ENCODE measurements at regions not wholly inside any gene's neighbourhood (a gene's known extent, or its start where the extent isn't known, plus 50 kb on each side); places are given as distances from the start of the nearest gene placed in this dataset.

DNA sequence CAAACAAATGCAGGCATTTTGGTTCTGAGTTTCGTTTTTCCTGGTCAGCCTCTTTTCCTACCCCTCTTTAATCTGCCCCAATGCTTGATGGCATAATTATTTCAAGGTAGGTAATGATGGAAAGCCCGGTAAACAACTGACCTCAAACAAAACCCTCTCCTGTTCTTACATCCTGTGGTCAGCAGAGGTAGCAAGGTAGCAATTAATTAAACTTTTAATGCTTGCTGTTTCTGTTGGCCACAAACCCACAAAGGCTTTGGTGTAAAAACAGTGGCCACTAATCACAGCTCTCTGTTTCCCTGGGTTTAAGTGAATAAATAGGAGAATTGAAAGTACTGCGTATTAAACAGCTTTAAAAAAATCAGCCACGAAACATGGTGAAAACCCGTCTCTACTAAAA lies 261.5 kb upstream of the SOX4 start:
- TF ChIP-seq, protein P1, sequence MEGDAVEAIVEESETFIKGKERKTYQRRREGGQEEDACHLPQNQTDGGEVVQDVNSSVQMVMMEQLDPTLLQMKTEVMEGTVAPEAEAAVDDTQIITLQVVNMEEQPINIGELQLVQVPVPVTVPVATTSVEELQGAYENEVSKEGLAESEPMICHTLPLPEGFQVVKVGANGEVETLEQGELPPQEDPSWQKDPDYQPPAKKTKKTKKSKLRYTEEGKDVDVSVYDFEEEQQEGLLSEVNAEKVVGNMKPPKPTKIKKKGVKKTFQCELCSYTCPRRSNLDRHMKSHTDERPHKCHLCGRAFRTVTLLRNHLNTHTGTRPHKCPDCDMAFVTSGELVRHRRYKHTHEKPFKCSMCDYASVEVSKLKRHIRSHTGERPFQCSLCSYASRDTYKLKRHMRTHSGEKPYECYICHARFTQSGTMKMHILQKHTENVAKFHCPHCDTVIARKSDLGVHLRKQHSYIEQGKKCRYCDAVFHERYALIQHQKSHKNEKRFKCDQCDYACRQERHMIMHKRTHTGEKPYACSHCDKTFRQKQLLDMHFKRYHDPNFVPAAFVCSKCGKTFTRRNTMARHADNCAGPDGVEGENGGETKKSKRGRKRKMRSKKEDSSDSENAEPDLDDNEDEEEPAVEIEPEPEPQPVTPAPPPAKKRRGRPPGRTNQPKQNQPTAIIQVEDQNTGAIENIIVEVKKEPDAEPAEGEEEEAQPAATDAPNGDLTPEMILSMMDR (IDR thresholded peaks at IDR 0.05; ENCODE audit: insufficient read depth, low read depth, low read length): no peak
- TF ChIP-seq EZH2 (IDR thresholded peaks at IDR 0.05; ENCODE audit: insufficient read depth, low read length): no peak

Data from astrocyte (in vitro differentiated cells and primary cell).